ENCODE measurements at regions not wholly inside any gene's neighbourhood (a gene's known extent, or its start where the extent isn't known, plus 50 kb on each side); places are given as distances from the start of the nearest gene placed in this dataset.

DNA sequence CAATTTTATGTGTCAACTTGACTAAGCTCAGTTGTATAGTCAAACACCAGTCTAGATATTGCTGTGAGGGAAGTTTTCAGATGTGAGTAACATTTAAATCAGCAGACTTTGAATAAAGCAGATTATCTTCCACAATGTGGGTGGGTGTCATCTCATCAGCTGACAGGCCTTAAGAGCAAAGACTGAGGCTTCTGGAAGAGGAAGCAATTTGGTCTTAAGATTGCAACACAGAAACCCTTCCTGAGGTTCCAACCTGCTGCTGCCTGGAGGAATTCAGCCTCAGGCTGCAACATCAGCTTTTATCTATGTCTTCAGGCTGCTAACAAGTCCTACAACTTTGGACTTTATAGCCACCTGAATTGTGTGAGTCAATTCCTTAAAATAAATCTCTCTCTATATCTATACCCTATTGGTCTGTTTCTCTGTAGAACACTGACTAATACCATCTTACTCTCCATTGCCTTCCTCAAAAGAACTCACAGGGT is 277.2 kb upstream of the PLET1 start:
- Histone ChIP-seq H3K79me2 (ENCODE audit: insufficient read depth, low read length) (no peaks in the 10 kb centered on the region), H3K36me3 (ENCODE audit: control insufficient read depth in 1 of 2, insufficient read depth in 2 of 2, low read length in 2 of 2) (no peaks in the 10 kb centered on the region), H3K9me2 (ENCODE audit: insufficient read depth) (no peaks in the 10 kb centered on the region), H3K4me2 (ENCODE audit: low read length) (no peak overlapping the region), H3K4me3 (replicated peaks in 1 of 2; ENCODE audit: low read depth in 1 of 2, low read length in 2 of 2) (no peak overlapping the region), H4K20me1 (ENCODE audit: insufficient read depth) (no peaks in the 10 kb centered on the region), H2AFZ (ENCODE audit: low read depth, low read length, poor library complexity, severe bottlenecking) (no peak overlapping the region), H3K9ac (ENCODE audit: low read length) (no peak overlapping the region), H3K27me3 (ENCODE audit: insufficient read depth, low read length) (peaks cover 59% of the 10 kb centered on the region), H3K4me1 (ENCODE audit: control insufficient read depth in 1 of 2, insufficient read depth in 2 of 2, low read length in 2 of 2) (no peaks in the 10 kb centered on the region), H3K27ac (ENCODE audit: low read depth, low read length) (no peak overlapping the region), H3K9me3 (ENCODE audit: control insufficient read depth in 1 of 2, insufficient read depth in 1 of 2, low read depth in 1 of 2, low read length in 2 of 2) (no peaks in the 10 kb centered on the region)
- ChIA-PET POLR2A (no interaction called here), CTCF (interaction anchor here (1.2 kb wide), 1 partner anchor 18 kb away, joined by 3 read pairs; no protein-coding TSS in a partner anchor), RAD21 (ENCODE audit: low non-redundant PET in 1 of 2, low total read pairs in 2 of 2, uncharacterized antibody in 2 of 2, unreplicated experiment in 2 of 2) (no interaction called here)
- DNase-seq (ENCODE audit: low read depth, low spot score) (no peak), ATAC-seq (no peak)
- TF ChIP-seq ZNF274 (IDR thresholded peaks at IDR 0.05; ENCODE audit: low read depth, low read length) = no peak
- no peak for TF ChIP-seq SRF (IDR thresholded peaks at IDR 0.05; ENCODE audit: low read depth)
- no peak for TF ChIP-seq SIN3A (IDR thresholded peaks at IDR 0.05; ENCODE audit: low read depth)
- no peak for TF ChIP-seq FOSL1 (IDR thresholded peaks at IDR 0.05; ENCODE audit: low read depth)
- TF ChIP-seq CEBPB (IDR thresholded peaks at IDR 0.05; ENCODE audit: low read depth) = no peak
- no peak for TF ChIP-seq EZH2 (IDR thresholded peaks at IDR 0.05)
- TF ChIP-seq, protein P1, sequence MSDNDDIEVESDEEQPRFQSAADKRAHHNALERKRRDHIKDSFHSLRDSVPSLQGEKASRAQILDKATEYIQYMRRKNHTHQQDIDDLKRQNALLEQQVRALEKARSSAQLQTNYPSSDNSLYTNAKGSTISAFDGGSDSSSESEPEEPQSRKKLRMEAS (IDR thresholded peaks at IDR 0.05) = no peak
- TF ChIP-seq, protein P2, sequence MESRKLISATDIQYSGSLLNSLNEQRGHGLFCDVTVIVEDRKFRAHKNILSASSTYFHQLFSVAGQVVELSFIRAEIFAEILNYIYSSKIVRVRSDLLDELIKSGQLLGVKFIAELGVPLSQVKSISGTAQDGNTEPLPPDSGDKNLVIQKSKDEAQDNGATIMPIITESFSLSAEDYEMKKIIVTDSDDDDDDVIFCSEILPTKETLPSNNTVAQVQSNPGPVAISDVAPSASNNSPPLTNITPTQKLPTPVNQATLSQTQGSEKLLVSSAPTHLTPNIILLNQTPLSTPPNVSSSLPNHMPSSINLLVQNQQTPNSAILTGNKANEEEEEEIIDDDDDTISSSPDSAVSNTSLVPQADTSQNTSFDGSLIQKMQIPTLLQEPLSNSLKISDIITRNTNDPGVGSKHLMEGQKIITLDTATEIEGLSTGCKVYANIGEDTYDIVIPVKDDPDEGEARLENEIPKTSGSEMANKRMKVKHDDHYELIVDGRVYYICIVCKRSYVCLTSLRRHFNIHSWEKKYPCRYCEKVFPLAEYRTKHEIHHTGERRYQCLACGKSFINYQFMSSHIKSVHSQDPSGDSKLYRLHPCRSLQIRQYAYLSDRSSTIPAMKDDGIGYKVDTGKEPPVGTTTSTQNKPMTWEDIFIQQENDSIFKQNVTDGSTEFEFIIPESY (IDR thresholded peaks at IDR 0.05; ENCODE audit: extremely low read depth, insufficient replicate concordance, low read length) = no peak
- TF ChIP-seq CBX3 (IDR thresholded peaks at IDR 0.05; ENCODE audit: low read depth) = no peak
- no peak for TF ChIP-seq POLR2AphosphoS5 (IDR thresholded peaks at IDR 0.05; ENCODE audit: low read depth, low read length)
- TF ChIP-seq SP1 (IDR thresholded peaks at IDR 0.05; ENCODE audit: low read depth) = no peak
- no peak for TF ChIP-seq ZFX (IDR thresholded peaks at IDR 0.05)
- no peak for TF ChIP-seq EGR1 (IDR thresholded peaks at IDR 0.05; ENCODE audit: low read depth)
- no peak for TF ChIP-seq EZH2phosphoT487 (IDR thresholded peaks at IDR 0.05; ENCODE audit: borderline replicate concordance)
- TF ChIP-seq RAD21 (IDR thresholded peaks at IDR 0.05; ENCODE audit: low read depth) = no peak
- TF ChIP-seq POLR2A (IDR thresholded peaks at IDR 0.05; ENCODE audit: borderline replicate concordance, extremely low read depth, insufficient read depth, insufficient read length) = no peak
- no TSS peak for BruUV-seq (replicated peaks)
- intact Hi-C loops (cut with micrococcal nuclease) = no loop called here

All from HCT116 (cell line).